Gastrocnemius medialis (tissue), 4 donors: ENCODE measurements at regions not wholly inside any gene's neighbourhood (a gene's known extent, or its start where the extent isn't known, plus 50 kb on each side); places are given as distances from the start of the nearest gene placed in this dataset.

ENCODE experiments used
- CTCF ChIP-seq, 5 experiments: fragments of 450-650 bp in 3 of 5; fragments of 200-600 bp in 2 of 5; sonication (generic) in 2 of 5; IDR thresholded peaks in 4 of 5; conservative IDR thresholded peaks in 1 of 5; 1 replicate in 4 of 5; 2 replicates in 1 of 5; pipeline ENCODE4 v1.5.1; 2016 to 2019; ENCODE audit warnings: antibody characterized with exemption in 5 of 5, mild to moderate bottlenecking in 3 of 5, moderate library complexity in 3 of 5
- POLR2A ChIP-seq, 2 donors: fragments of 450-650 bp; IDR thresholded peaks; one replicate each; pipeline ENCODE4 v1.6.1; 2017; ENCODE audit warnings: antibody characterized with exemption in 2 of 2, mild to moderate bottlenecking in 2 of 2, moderate library complexity in 2 of 2

- TF ChIP-seq POLR2A (IDR thresholded peaks at IDR 0.05) (no peak), CTCF (IDR thresholded peaks at IDR 0.05 in 4 of 5, conservative IDR thresholded peaks at IDR 0.05 in 1 of 5) (no peak)
Measured at GRCh38 chr18:65282096-65282495, 468.7 kb upstream of the CDH7 start.
